ENCODE measurements at regions not wholly inside any gene's neighbourhood (a gene's known extent, or its start where the extent isn't known, plus 50 kb on each side); places are given as distances from the start of the nearest gene placed in this dataset.

DNA sequence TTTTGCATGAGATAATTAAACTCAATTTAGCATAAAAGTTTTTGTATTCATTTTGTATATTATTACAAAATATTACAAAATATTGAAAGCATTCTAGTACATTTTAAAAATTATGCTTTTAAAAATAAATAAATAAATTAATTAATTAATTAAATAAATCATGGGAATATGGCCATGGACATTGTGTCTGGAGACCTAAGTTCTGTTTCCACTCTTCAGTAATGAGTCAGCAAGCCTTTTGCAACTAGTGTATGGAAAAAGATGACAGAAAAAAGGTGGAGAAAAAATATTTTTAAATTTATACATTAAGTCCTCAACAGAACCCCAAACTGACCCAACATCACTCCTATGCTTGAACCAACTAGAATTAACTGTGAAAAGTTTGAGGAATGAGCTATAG is 1187.5 kb upstream of the USP15 start:
- no peak for TF ChIP-seq ZFX (IDR thresholded peaks at IDR 0.05)
- no peak overlapping the region for H3K27ac ChIP-seq

DNA sequence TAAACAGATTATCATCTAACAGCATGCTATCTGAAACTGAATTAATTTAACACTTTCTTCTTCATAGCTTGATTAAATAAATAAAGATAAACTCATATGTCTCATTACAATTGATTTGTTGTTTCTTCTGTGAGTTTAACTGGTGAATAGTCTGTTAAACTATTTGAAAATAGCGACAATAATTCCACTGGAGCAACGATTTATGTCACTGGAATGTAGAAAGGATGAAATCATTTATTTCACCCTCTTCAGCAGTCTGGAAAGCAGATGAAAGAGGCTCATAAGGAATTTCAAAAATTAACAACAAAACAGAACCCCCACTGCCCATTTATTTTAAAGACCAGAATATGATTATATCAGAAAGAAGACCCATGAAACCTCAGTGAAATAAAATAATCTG is 1165.1 kb upstream of the USP15 start:
- no peak overlapping the region for H3K27ac ChIP-seq
- TF ChIP-seq ZFX (IDR thresholded peaks at IDR 0.05), result no peak
- TF ChIP-seq, protein P1, sequence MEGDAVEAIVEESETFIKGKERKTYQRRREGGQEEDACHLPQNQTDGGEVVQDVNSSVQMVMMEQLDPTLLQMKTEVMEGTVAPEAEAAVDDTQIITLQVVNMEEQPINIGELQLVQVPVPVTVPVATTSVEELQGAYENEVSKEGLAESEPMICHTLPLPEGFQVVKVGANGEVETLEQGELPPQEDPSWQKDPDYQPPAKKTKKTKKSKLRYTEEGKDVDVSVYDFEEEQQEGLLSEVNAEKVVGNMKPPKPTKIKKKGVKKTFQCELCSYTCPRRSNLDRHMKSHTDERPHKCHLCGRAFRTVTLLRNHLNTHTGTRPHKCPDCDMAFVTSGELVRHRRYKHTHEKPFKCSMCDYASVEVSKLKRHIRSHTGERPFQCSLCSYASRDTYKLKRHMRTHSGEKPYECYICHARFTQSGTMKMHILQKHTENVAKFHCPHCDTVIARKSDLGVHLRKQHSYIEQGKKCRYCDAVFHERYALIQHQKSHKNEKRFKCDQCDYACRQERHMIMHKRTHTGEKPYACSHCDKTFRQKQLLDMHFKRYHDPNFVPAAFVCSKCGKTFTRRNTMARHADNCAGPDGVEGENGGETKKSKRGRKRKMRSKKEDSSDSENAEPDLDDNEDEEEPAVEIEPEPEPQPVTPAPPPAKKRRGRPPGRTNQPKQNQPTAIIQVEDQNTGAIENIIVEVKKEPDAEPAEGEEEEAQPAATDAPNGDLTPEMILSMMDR (conservative IDR thresholded peaks at IDR 0.05), result no peak

DNA sequence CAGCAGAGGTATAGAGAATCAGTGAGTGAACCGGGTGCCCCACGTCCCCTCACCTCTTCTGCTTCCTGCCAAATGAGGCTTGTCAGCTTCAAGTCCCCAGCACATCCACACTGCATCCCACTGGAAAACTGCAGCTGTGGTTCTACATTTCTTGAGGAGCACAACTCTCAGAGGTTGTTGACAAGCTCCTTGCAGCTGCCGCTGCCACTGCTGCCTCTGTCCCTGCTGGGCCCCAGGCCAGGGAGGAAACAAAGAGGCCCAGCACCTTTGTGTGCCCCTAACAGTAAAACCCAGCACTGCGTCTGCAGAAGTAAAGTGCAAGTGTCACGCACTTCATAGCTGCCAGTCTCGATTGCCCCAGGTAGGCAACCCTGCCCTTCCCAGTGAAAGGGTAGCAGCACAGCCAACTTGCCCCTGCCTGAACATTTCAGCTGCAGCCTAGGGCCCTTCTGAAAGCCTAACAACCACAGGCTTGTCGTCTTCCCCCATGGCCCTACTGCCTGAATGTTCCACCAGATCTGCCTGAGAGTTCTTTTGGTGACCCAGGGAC is 1162.1 kb upstream of the USP15 start:
- no peak overlapping the region; the same call in 1 of the 2 replicates for H3K27ac ChIP-seq
- TF ChIP-seq, protein P1 (conservative IDR thresholded peaks at IDR 0.05), result no peak
- no peak for TF ChIP-seq ZFX (IDR thresholded peaks at IDR 0.05)

DNA sequence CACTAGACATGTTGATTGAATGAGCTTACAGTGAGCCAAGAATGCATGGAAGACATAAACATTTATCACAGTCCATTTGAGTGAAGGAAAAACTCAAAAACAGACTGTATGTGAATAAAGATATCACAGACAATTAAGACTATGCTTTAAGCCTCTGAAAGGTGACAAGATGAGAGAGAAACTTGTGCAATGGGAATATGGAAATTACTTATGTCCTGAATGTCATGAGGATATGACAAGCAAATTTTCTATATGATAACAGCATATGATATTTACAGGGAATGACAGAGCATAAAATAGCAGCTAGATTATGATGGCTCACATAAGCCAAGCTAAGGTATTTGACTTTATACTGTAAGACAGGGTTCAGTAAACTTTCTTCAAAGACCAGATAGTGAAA is 1153.1 kb upstream of the USP15 start:
- TF ChIP-seq ZFX (IDR thresholded peaks at IDR 0.05), result no peak
- TF ChIP-seq, protein P1 (conservative IDR thresholded peaks at IDR 0.05), result no peak
- no peak overlapping the region for H3K27ac ChIP-seq

DNA sequence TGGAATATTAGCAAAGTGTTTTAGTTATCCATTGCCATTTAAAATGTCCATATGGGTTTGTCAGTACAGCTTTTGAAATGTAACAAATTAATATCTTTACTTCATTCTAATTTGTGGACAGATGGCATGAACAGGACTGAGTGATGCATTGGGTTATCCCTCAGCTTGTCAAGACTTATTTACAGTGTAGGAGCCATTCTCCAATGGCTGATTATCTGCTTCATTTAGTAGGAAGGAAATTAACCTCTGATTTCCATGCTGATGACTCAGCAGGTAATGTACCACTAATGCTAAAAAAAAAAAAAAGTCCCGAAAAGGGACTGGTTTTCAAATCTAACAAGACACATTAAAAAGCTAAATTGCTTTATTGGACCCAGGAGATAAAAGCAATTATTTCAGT is 1149.0 kb upstream of the USP15 start:
- no peak overlapping the region for H3K27ac ChIP-seq
- TF ChIP-seq, protein P1 (conservative IDR thresholded peaks at IDR 0.05), result no peak
- no peak for TF ChIP-seq ZFX (IDR thresholded peaks at IDR 0.05)

DNA sequence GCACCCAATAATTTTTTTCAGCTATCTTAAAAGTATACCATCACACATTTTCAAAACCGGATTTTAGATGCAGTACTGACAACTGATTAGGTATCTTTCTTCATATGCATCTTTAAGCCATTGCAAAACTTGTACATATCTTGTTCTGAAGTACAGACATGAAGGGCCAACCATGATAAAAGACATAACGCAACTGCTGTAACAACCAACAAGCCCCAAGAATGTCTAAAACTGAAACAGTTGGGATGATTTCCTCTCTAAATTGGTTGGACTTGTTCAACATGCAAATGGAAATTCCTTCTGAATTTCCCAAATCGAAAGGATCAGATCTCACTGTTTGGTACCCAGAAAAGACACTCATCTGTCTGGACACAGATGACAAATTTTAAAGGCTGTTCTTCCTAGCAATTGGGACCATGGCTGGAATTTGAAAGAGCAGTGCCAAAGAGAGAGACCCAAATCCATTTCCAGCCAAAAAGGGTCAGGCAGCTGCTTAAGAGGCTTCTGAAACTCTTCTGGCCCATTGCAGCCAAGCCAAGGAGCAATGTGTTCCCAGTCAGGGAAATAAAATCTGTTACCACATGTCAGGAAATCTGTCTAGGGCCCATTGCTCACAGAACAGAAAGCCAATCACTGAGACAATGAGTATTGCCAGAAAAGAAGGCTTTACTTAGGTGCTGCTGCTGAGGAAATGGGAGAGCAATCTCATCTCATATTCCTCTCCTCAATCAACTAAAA is 1122.4 kb upstream of the USP15 start:
- no peak overlapping the region for H3K27ac ChIP-seq
- no peak for TF ChIP-seq ZFX (IDR thresholded peaks at IDR 0.05)
- TF ChIP-seq, protein P1 (conservative IDR thresholded peaks at IDR 0.05), result no peak

DNA sequence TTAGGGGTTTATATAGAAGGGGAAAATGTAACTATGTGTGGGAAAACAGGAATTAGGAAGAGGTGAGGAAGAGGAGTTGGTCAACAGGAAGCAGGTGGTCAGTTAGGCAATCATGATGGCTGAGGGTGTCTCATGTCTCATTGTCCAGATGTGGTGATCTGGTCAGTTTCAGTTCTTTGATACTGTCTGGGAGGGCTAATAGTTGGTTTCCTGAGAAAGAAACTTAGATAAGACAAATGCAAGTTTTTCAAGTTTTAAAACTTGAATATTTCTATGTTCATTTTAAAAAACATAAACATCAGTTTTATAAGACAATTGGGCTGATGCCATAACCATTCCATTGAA is 1121.8 kb upstream of the USP15 start:
- TF ChIP-seq, protein P1 (conservative IDR thresholded peaks at IDR 0.05), result no peak
- TF ChIP-seq ZFX (IDR thresholded peaks at IDR 0.05), result no peak
- no peak overlapping the region for H3K27ac ChIP-seq

DNA sequence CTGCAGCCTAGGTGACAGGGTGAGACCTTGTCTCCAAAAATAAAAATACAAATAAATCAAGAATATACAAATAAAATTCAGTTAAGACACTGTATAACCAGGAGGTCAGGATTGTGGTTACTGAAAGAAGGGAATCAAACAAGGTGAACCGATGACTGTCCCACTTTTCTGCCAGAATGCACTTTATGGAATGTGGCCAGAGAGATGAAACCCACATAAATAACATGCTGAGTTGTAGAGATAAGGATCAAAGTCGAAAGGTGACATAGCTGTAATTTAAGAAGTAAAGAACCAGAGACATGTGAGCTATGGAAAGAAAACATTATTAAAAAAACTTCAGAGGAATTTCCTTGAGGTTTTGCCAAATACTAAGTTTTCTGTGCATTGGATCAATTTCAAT is 1098.2 kb upstream of the USP15 start:
- TF ChIP-seq ZFX (IDR thresholded peaks at IDR 0.05), result no peak
- TF ChIP-seq, protein P1 (conservative IDR thresholded peaks at IDR 0.05), result no peak
- peak overlapping the region; percentile 54; the same call in 1 of the 2 replicates for H3K27ac ChIP-seq
